ENCODE measurements at regions not wholly inside any gene's neighbourhood (a gene's known extent, or its start where the extent isn't known, plus 50 kb on each side); places are given as distances from the start of the nearest gene placed in this dataset.

- H3K9me3 ChIP-seq: no peaks in the 10 kb centered on the region
- no peaks in the 10 kb centered on the region for H3K27me3 ChIP-seq
- H3K27ac ChIP-seq: no peak overlapping the region
- no peaks in the 10 kb centered on the region for H3K4me1 ChIP-seq
- no peaks in the 10 kb centered on the region for H3K36me3 ChIP-seq
- intact Hi-C loops (cut with DNase I): no loop called here
- H3K4me3 ChIP-seq: no peak overlapping the region
- no peak overlapping the region for H3K9ac ChIP-seq (ENCODE audit: low read depth in 2 of 2, low read length in 2 of 2)
- DNase-seq: no peak
- no peak for TF ChIP-seq CTCF (IDR thresholded peaks at IDR 0.05)
Measured at GRCh38 chr16:63326736-63327339, 1290.6 kb upstream of the CDH8 start.

- intact Hi-C loops (cut with DNase I): no loop called here
- DNase-seq: no peak
- Histone ChIP-seq H3K27me3 (no peaks in the 10 kb centered on the region), H3K27ac (no peak overlapping the region), H3K4me3 (no peak overlapping the region), H3K9me3 (no peaks in the 10 kb centered on the region), H3K36me3 (no peaks in the 10 kb centered on the region), H3K9ac (ENCODE audit: low read depth in 2 of 2, low read length in 2 of 2) (no peak overlapping the region), H3K4me1 (no peaks in the 10 kb centered on the region)
- TF ChIP-seq CTCF (IDR thresholded peaks at IDR 0.05): no peak
Measured at GRCh38 chr16:63323722-63324705, 1287.8 kb upstream of the CDH8 start.

- no peaks in the 10 kb centered on the region for H3K27me3 ChIP-seq
- H3K27ac ChIP-seq: no peak overlapping the region
- no peaks in the 10 kb centered on the region for H3K36me3 ChIP-seq
- H3K9ac ChIP-seq (ENCODE audit: low read depth in 2 of 2, low read length in 2 of 2): no peak overlapping the region
- intact Hi-C loops (cut with DNase I): no loop called here
- no peak overlapping the region for H3K4me3 ChIP-seq
- H3K9me3 ChIP-seq: no peaks in the 10 kb centered on the region
- DNase-seq: no peak
- no peak for TF ChIP-seq CTCF (IDR thresholded peaks at IDR 0.05)
- H3K4me1 ChIP-seq: no peaks in the 10 kb centered on the region
Measured at GRCh38 chr16:63323055-63323454, 1286.8 kb upstream of the CDH8 start.

- no peak for DNase-seq
- Histone ChIP-seq H3K9ac (ENCODE audit: low read depth in 2 of 2, low read length in 2 of 2) (no peak overlapping the region), H3K27ac (no peak overlapping the region), H3K9me3 (no peaks in the 10 kb centered on the region), H3K4me1 (no peaks in the 10 kb centered on the region), H3K36me3 (no peaks in the 10 kb centered on the region), H3K4me3 (no peak overlapping the region), H3K27me3 (no peaks in the 10 kb centered on the region)
- no peak for TF ChIP-seq CTCF (IDR thresholded peaks at IDR 0.05)
- intact Hi-C loops (cut with DNase I): no loop called here
Measured at GRCh38 chr16:63315229-63315628, 1279.0 kb upstream of the CDH8 start.

GRCh38 chr16:63312346-63312745, 1276.1 kb upstream of the CDH8 start:
- no peak overlapping the region for H3K9ac ChIP-seq (ENCODE audit: low read depth in 2 of 2, low read length in 2 of 2)
- H3K4me1 ChIP-seq: no peaks in the 10 kb centered on the region
- H3K9me3 ChIP-seq: no peaks in the 10 kb centered on the region
- DNase-seq: no peak
- H3K27me3 ChIP-seq: no peaks in the 10 kb centered on the region
- H3K4me3 ChIP-seq: no peak overlapping the region
- intact Hi-C loops (cut with DNase I): no loop called here
- no peak for TF ChIP-seq CTCF (IDR thresholded peaks at IDR 0.05)
- no peak overlapping the region for H3K27ac ChIP-seq
- H3K36me3 ChIP-seq: no peaks in the 10 kb centered on the region

Data from colonic mucosa (tissue), 4 donors.